Parathyroid adenoma (tissue), 2 donors: ENCODE measurements at regions not wholly inside any gene's neighbourhood (a gene's known extent, or its start where the extent isn't known, plus 50 kb on each side); places are given as distances from the start of the nearest gene placed in this dataset.

Experiments used
- H2AFZ ChIP-seq: fragments of 300-600 bp; sonication (generic); one replicate; pipeline ENCODE4 v1.7.0; 2017; ENCODE audit warnings: antibody characterized with exemption, mild to moderate bottlenecking
- H3K27ac ChIP-seq: fragments of 300-600 bp; sonication (generic); one replicate; pipeline ENCODE4 v1.7.0; 2017
- H3K27me3 ChIP-seq: fragments of 300-600 bp; sonication (generic); one replicate; pipeline ENCODE4 v1.7.0; 2017; ENCODE audit warnings: low read length; ENCODE audit not compliant: control insufficient read depth, insufficient read depth
- H3K36me3 ChIP-seq: fragments of 300-600 bp; sonication (generic); one replicate; pipeline ENCODE4 v1.7.0; 2017; ENCODE audit warnings: low read length; ENCODE audit not compliant: control insufficient read depth, insufficient read depth
- H3K4me1 ChIP-seq: fragments of 300-600 bp; sonication (generic); one replicate; pipeline ENCODE4 v1.7.0; 2017; ENCODE audit warnings: control low read depth
- H3K4me2 ChIP-seq: fragments of 300-600 bp; sonication (generic); one replicate; pipeline ENCODE4 v1.7.0; 2017; ENCODE audit warnings: low read length
- H3K4me3 ChIP-seq: fragments of 300-600 bp; sonication (generic); one replicate; pipeline ENCODE4 v1.7.0; 2017; ENCODE audit warnings: low read depth, low read length
- H3K79me2 ChIP-seq: fragments of 300-600 bp; sonication (generic); one replicate; pipeline ENCODE4 v1.7.0; 2017; ENCODE audit warnings: control low read depth
- H3K9ac ChIP-seq: fragments of 300-600 bp; sonication (generic); one replicate; pipeline ENCODE4 v1.7.0; 2017; ENCODE audit warnings: mild to moderate bottlenecking
- H3K9me3 ChIP-seq: fragments of 300-600 bp; sonication (generic); one replicate; pipeline ENCODE4 v1.7.0; 2017; ENCODE audit warnings: low read length; ENCODE audit not compliant: control insufficient read depth
- CTCF ChIP-seq: fragments of 300-600 bp; sonication (generic); IDR thresholded peaks from one replicate; pipeline ENCODE4 v1.7.0; 2017; ENCODE audit warnings: antibody characterized with exemption, mild to moderate bottlenecking
- donor health status: primary hyperparathyroidism.

GRCh38 chr2:187826023-187826422, 271.8 kb upstream of the TFPI start:
- no peak overlapping the region for H3K9ac ChIP-seq
- no peaks in the 10 kb centered on the region for H3K36me3 ChIP-seq
- H3K27me3 ChIP-seq = no peaks in the 10 kb centered on the region
- H3K79me2 ChIP-seq = no peaks in the 10 kb centered on the region
- no peak overlapping the region for H3K4me3 ChIP-seq
- H3K27ac ChIP-seq = no peak overlapping the region
- no peaks in the 10 kb centered on the region for H3K4me1 ChIP-seq
- H2AFZ ChIP-seq = no peak overlapping the region
- H3K9me3 ChIP-seq = no peaks in the 10 kb centered on the region
- TF ChIP-seq CTCF = no peak
- H3K4me2 ChIP-seq = no peak overlapping the region

- H3K79me2 ChIP-seq = no peaks in the 10 kb centered on the region
- no peak overlapping the region for H3K4me3 ChIP-seq
- no peaks in the 10 kb centered on the region for H3K9me3 ChIP-seq
- no peaks in the 10 kb centered on the region for H3K36me3 ChIP-seq
- H3K27me3 ChIP-seq = no peaks in the 10 kb centered on the region
- no peak overlapping the region for H3K27ac ChIP-seq
- no peak for TF ChIP-seq CTCF
- H3K4me1 ChIP-seq = no peaks in the 10 kb centered on the region
- no peak overlapping the region for H3K4me2 ChIP-seq
- no peak overlapping the region for H3K9ac ChIP-seq
- H2AFZ ChIP-seq = no peak overlapping the region
Measured at GRCh38 chr2:187834787-187835186, 280.6 kb upstream of the TFPI start.

GRCh38 chr2:187838690-187839089, 284.5 kb upstream of the TFPI start:
- no peak for TF ChIP-seq CTCF
- Histone ChIP-seq H3K27ac (no peak overlapping the region), H3K79me2 (no peaks in the 10 kb centered on the region), H3K4me2 (no peak overlapping the region), H3K4me1 (no peaks in the 10 kb centered on the region), H2AFZ (no peak overlapping the region), H3K4me3 (no peak overlapping the region), H3K36me3 (no peaks in the 10 kb centered on the region), H3K27me3 (no peaks in the 10 kb centered on the region), H3K9ac (no peak overlapping the region), H3K9me3 (no peaks in the 10 kb centered on the region)

- Histone ChIP-seq H3K27me3 (no peaks in the 10 kb centered on the region), H3K9ac (no peak overlapping the region), H3K36me3 (no peaks in the 10 kb centered on the region), H3K4me3 (no peak overlapping the region), H3K9me3 (no peaks in the 10 kb centered on the region), H3K79me2 (no peaks in the 10 kb centered on the region), H3K27ac (no peak overlapping the region), H2AFZ (no peak overlapping the region), H3K4me2 (no peak overlapping the region), H3K4me1 (no peaks in the 10 kb centered on the region)
- TF ChIP-seq CTCF = no peak
Measured at GRCh38 chr2:187842315-187842714, 288.1 kb upstream of the TFPI start.

GRCh38 chr2:187842978-187843847, 289.0 kb upstream of the TFPI start:
- no peak overlapping the region for H3K4me2 ChIP-seq
- no peaks in the 10 kb centered on the region for H3K79me2 ChIP-seq
- no peaks in the 10 kb centered on the region for H3K9me3 ChIP-seq
- no peak overlapping the region for H3K27ac ChIP-seq
- no peaks in the 10 kb centered on the region for H3K27me3 ChIP-seq
- peak; percentile 36 for TF ChIP-seq CTCF
- no peaks in the 10 kb centered on the region for H3K4me1 ChIP-seq
- H3K4me3 ChIP-seq = no peak overlapping the region
- H3K36me3 ChIP-seq = no peaks in the 10 kb centered on the region
- H2AFZ ChIP-seq = peak overlapping the region; percentile 36
- no peak overlapping the region for H3K9ac ChIP-seq
